ENCODE measurements at regions not wholly inside any gene's neighbourhood (a gene's known extent, or its start where the extent isn't known, plus 50 kb on each side); places are given as distances from the start of the nearest gene placed in this dataset.
"Not testable (repeated sequence)": the region's sequence is repeated elsewhere in the genome, so short reads cannot be mapped to it uniquely, and the experiment has no call there.

DNA sequence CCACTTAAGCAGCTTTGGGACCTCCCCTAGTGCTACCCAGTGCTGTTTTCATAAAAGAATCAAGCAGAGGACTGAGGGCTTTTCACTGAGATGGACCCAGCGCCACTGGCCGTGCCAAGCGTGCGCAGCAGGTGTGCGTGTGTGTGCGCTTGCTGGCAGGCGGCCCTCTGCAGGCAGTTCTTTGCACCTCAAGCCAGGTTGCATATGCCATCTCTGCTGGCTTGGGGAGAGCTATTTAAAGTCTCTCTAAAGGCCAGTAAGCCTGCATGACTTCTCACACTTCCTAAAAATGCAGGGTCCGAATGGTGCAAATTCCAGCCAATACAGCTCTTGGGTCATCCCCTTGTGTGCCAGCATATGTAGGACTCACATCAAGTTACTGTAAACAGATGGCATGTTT is 255.5 kb downstream of the RNF152 start:
- H3K27ac ChIP-seq: peak overlapping the region in 1 of 21 experiments; percentile 51

DNA sequence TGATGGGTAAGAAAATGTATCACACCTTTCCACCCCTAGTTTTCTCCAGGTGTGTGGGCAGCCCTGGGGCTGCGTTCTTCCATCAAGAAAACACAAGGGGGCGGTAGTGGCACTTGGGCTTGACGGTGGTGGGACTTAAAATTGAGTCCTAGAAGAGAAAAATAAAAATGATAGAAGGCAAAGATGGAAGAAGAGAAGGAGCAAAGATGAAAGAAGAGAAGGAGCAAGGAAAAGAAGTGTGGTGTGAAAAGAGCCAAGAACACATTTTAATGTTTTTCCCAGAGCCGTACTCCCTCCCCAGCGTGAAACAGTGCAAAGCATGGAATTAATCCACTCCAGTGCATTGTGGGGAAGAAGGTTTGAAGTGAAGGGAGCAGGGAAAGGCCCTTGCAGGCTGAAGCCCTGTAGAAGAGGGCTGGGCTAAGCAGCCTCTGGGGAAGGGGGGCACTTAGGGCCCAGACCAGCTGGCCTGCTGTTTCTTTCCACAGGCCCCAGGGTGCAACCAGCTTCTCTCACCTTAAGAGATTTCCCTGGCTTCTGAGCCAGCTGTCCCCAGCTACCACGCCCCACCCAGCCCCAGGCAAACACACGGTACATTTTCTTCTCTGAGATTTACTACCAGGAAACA is 256.8 kb downstream of the RNF152 start:
- H3K27ac ChIP-seq: peak overlapping the region in 2 of 21 experiments; percentile 4 to 54
- no peak overlapping the region for H3K4me3 ChIP-seq

More for the DNA sequence above, 255.5 kb downstream of the RNF152 start:
- no peak overlapping the region for H3K4me3 ChIP-seq

DNA sequence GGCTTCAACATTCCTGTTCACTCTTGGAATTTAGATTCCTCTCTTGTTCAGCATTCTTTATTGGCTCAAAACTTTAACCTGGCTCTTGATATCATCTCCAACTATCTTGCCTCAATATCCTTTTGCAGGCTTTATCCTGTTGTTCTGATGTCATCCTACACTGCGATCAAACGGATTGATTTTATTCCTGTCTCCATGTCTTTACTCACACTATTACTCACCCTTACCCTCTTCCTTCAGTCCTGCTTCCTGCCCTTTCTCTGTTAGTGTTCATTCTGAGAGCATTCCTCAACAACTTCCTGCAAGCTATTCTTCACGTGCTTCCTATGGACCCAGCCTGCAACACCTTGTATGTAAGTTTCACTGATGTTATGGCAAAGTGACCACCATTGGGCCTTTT is 264.7 kb downstream of the RNF152 start:
- Histone ChIP-seq H3K4me3 (no peak overlapping the region), H3K27ac (no peak overlapping the region)

DNA sequence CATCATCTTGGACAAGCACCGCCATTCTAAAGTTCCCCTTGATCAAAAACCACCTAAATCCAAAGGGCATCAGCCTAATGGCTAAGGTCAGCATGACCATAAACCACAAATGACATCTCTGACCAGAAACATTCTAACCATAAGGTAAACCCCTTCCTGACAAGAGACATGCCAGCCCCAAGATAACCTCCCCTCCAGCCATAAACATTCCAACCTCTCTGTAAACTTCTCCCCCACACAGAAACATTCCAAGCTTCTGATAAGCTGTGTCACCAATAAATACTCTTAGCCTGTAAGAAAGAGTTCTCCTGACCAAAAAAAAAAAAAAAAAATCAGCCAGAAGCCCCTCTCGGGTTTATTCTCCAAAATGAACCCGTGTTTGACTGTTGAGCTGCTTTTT is 268.2 kb downstream of the RNF152 start:
- not testable (repeated sequence) for H3K27ac ChIP-seq

DNA sequence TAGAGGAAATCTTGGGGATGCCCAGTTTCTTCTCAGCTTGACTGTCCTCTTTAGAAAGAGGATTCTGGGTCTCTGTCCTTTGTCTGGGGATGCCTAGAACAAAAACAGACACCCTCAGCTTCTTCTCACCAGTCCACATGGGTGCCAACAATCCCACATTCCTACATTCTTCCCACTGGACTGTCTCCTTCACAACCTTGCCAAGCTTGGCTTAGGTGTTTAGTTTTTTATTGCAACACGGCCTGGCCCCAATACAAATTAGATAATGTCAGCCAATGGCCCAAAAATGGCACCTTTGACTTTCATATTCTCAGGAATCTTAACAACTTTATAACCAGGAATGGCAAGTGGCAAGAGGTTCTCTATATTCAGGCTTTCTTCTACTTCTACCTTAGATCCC is 273.0 kb downstream of the RNF152 start:
- Histone ChIP-seq H3K4me3 (no peak overlapping the region), H3K27ac (no peak overlapping the region)

More for the DNA sequence above, 268.2 kb downstream of the RNF152 start:
- not testable (repeated sequence) for H3K4me3 ChIP-seq

GRCh38 chr18:61618816-61619215 is 274.0 kb downstream of the RNF152 start:
- Histone ChIP-seq H3K4me3 (no peak overlapping the region), H3K27ac (no peak overlapping the region)

- Histone ChIP-seq H3K4me3 (no peak overlapping the region), H3K27ac (no peak overlapping the region)
Observed at GRCh38 chr18:61616111-61616610, 276.6 kb downstream of the RNF152 start.

GRCh38 chr18:61612517-61612916 is 279.3 kb downstream of the CDH20 start:
- Histone ChIP-seq H3K4me3 (no peak overlapping the region), H3K27ac (no peak overlapping the region)

- Histone ChIP-seq H3K4me3 (no peak overlapping the region), H3K27ac (no peak overlapping the region)
Observed at GRCh38 chr18:61609131-61609530, 275.9 kb downstream of the CDH20 start.

- peak overlapping the region in 1 of 21 experiments; percentile 14 for H3K27ac ChIP-seq
- H3K4me3 ChIP-seq: no peak overlapping the region
Observed at GRCh38 chr18:61608316-61608715, 275.1 kb downstream of the CDH20 start.

GRCh38 chr18:61607867-61608266 is 274.6 kb downstream of the CDH20 start:
- no peak overlapping the region for H3K4me3 ChIP-seq
- H3K27ac ChIP-seq: peak overlapping the region in 2 of 21 experiments; percentile 5 to 16

DNA sequence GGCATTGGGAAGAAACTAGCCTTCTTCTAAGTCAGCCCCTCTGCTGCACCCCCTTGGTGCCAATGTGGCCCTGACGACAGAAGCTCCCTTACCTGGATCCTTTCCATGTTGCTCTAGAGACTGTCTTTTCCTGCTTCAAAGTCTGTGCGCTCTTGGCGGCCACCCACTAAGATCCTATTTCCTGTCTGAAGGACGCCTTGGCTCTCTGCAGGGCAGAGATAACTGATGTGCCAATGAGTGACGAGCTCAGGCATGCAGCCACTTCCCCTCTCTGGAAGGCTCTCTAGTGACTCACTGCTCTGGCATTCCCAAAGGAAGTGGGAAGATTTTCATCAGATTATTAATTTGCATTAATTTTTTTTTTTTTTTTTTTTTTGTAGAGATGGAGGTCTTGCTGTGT is 273.5 kb downstream of the CDH20 start:
- H3K4me3 ChIP-seq: peak overlapping the region in 6 of 7 experiments; percentile 0 to 31 (median 22)
- peak overlapping the region in 18 of 21 experiments; percentile 7 to 93 (median 68) for H3K27ac ChIP-seq

- Histone ChIP-seq H3K4me3 (peak overlapping the region in 6 of 7 experiments; percentile 0 to 31 (median 22)), H3K27ac (peak overlapping the region in 18 of 21 experiments; percentile 7 to 93 (median 68))
Observed at GRCh38 chr18:61606068-61606660, 272.9 kb downstream of the CDH20 start.

- Histone ChIP-seq H3K27ac (peak overlapping the region in 16 of 21 experiments; percentile 7 to 93 (median 70)), H3K4me3 (peak overlapping the region in 2 of 7 experiments; percentile 16 to 31)
Observed at GRCh38 chr18:61605376-61606067, 272.3 kb downstream of the CDH20 start.

All from skin epidermis (tissue), 12 donors.